Nucleus accumbens (tissue), 56 donors: ENCODE measurements at regions not wholly inside any gene's neighbourhood (a gene's known extent, or its start where the extent isn't known, plus 50 kb on each side); places are given as distances from the start of the nearest gene placed in this dataset.
"Not testable (repeated sequence)": the region's sequence is repeated elsewhere in the genome, so short reads cannot be mapped to it uniquely, and the experiment has no call there.

Experiments used
- DNase-seq, 56 donors: peaks; one replicate each; lab custom pipeline; 2025; lab: John Stamatoyannopoulos, UW

DNA sequence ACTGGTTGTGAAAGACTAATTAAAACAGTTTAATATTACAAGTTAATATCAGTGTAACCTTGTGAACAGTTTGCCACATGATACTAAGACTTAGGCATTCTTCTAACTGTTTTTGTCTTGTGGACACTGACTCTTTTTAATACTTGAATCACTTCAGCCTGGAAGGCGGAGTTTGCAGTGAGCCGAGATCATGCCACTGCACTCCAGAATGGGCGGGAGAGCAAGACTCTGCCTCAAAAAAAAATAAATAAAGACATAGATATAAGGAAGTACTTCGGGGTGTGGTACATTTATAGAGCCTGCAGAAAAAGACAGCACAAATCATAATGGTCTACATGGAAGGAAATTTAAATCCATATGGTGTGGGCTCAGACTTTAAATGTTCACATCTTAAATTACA is 300.4 kb upstream of the NETO1 start:
- DNase-seq = no peak

GRCh38 chr18:73164430-73164829 is 296.6 kb upstream of the NETO1 start:
- DNase-seq = no peak

- DNase-seq = no peak
Measured at GRCh38 chr18:73163236-73163635, 295.4 kb upstream of the NETO1 start.

- DNase-seq = no peak
Measured at GRCh38 chr18:73156117-73156516, 288.3 kb upstream of the NETO1 start.

DNA sequence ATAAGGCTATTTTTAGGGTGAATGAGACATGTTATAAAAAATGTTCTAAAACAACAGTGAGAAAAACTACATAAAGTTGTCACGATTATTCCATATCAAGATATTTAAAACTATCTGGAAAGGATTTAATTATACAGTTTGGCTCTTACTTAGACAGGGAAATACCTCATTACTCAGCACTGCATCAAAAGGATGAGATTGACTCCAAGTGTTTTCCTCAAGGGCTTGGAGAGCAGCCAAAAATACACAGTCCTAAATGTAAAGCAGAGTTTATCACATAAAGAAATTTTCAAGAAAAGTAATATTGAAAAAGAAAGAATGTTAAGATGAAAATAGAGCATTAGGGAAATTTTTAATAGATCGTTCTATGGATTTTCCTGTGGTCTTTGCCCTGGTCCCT is 285.5 kb upstream of the NETO1 start:
- no peak for DNase-seq

- no peak for DNase-seq
Measured at GRCh38 chr18:73151086-73151485, 283.3 kb upstream of the NETO1 start.

DNA sequence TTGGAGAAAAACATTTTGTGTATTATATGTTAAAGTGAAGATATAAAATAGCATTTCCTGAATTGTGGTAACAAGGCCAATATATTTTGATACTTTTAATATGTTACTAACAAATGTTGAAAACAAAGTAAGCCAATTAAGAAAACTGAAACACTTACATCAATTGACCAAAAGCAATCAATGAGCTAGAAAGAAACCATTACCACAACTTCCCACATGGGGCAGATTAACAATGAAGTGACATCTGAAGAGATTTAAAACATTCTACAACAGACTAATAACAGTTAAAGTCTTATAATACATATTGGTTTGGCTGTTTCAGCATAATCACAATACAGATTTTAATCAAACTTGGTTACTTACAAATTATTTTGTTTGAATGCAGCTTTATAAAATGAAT is 282.4 kb upstream of the NETO1 start:
- DNase-seq = no peak

- DNase-seq = no peak
Measured at GRCh38 chr18:73147590-73147989, 279.8 kb upstream of the NETO1 start.

- no peak for DNase-seq
Measured at GRCh38 chr18:73144030-73144429, 276.2 kb upstream of the NETO1 start.

- DNase-seq = no peak
Measured at GRCh38 chr18:73136134-73136533, 268.3 kb upstream of the NETO1 start.

DNA sequence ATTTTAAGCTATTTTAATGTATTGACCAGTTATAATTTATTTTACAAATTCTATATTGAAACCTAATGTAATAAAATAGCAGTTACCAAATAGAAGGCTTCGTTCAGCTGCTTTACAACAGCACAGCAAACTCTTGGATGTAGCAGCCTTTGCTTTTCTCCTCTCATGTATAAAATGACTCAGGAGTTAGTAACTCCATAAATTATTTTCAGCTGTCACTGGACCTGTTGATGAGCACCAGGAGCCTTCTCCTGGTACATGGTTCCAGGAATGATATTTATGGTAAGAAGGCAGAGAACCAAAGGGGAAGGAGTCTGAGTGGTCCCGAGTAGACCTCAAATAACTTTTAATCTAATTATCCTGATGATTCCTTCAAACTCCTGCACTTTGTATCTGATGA is 256.4 kb upstream of the NETO1 start:
- DNase-seq = no peak

GRCh38 chr18:73121207-73121606 is 253.4 kb upstream of the NETO1 start:
- no peak for DNase-seq

DNA sequence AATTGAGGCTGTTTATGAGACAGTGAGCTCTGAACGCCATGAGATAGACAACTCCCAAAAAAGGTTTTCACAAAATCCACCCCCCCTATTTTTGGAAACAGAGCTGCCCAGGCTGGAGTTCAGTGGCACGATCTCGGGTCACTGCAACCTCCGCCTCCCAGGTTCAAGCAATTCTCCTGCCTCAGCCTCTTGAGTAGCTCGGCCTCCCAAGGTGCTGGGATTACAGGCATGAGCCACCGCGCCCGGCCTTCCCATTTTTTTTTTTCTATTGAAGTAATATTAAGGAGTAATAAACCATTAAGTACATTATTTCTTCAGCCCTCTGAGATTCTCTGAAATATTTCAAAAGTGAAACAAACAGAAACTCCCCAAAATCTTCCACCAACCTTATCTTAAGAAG is 252.8 kb upstream of the NETO1 start:
- no peak for DNase-seq

DNA sequence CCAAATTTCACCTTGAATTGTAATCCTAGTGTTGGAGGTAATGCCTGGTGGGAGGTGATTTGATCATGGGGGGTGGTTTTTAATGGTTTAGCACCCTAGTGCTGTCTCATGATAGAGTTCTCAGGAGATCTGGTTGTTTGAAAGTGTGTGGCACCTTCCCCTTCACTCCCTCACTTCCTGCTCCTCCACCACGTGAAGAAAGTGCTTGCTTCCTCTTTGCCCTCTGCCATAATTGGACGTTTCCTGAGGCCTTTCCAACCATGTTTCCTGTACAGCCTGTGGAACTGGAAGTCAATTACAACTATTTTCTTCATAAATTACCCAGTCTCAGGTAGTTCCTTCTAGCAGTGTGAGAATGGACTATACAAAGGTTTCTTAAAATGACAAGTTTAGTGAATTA is 251.8 kb upstream of the NETO1 start:
- DNase-seq = no peak

DNA sequence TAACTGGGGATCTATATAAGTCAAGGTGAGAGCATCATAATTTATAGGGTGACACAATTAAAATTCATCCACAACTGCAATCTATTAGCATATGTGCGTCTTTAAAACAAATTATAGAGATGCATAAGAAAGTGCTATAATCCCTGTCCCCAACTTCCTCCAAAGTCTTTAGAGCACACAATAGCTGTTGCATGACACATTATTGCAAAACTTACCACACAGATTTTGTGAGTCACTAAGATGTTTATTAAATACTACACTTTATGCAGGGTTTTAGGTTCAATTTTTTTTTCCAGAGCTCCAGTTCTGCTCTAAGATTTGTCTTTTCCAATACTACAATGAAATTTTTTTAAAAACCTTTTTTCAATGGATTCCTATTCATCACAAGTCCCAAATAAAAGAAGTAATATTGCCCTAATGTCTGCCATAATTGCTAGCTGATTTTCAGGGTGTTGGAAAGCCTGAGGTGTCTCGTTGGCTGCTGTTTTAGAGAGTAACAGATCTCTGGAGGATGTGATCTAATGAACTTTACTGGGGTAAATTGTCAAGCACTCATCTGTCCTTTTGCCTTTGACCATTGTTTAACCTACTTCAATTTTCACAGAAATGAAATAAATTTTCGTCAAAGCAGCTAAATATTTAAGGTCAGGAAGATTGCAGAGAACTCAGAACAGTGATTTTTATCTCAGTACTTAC is 250.5 kb upstream of the NETO1 start:
- DNase-seq = no peak

GRCh38 chr18:73110307-73110706 is 242.5 kb upstream of the NETO1 start:
- no peak for DNase-seq

DNA sequence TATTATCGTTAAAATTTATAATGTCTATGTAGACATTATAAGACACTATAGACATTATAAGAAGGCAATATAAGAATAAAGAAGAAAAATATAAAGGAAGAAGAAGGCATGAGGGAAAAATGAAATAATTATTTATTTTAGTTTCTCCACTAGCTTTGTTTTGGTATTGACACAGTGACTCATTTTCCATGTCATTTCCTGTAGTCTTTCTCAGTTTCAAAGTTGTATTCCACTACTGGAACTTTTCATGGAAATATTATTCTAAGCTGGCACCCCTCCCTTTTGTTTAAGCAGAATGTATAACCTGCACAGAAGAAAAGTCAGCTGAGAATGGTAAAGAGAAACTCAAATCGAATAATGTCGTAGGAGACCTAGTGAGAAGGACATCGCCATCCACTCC is 234.2 kb upstream of the NETO1 start:
- DNase-seq = no peak

- not testable (repeated sequence) for DNase-seq
Measured at GRCh38 chr18:73101491-73101890, 233.7 kb upstream of the NETO1 start.

DNA sequence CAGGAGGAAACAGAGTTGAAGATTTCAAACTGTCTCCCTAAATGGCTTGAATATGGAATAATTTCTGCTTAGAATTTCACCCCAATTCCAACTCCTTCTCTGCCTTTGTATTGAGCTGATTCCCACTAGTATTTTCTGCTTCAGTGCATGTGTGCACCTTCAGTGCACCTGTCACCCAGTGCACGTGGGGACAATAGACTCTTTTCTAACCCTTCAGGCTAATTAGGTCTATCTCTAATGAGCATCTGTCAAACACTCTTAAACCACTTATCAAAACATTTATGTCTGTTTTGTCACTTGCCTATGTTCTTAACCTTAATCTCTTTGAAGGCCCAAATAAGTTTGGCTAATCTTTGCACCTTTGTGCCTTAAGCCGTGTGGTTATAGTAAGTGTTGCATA is 232.0 kb upstream of the NETO1 start:
- DNase-seq = no peak

- no peak for DNase-seq
Measured at GRCh38 chr18:73093687-73094250, 226.0 kb upstream of the NETO1 start.

DNA sequence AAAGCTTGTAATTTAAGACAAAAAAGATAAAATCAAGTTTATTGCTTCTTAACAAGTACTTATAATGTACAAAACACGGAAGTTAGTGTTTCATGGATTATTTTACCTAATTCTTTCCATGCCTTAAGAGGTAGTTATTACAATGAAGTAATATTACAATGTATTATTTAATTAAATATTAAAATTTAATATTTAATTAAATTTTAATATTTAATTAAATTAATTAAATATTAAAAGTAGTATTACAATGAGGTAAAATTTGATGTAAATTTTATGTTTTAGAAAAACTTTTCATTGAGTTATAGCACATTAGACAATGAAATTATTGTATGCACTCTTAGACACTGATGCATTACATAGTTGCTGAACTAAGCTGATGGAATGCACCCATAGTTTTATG is 220.7 kb upstream of the NETO1 start:
- DNase-seq = no peak

DNA sequence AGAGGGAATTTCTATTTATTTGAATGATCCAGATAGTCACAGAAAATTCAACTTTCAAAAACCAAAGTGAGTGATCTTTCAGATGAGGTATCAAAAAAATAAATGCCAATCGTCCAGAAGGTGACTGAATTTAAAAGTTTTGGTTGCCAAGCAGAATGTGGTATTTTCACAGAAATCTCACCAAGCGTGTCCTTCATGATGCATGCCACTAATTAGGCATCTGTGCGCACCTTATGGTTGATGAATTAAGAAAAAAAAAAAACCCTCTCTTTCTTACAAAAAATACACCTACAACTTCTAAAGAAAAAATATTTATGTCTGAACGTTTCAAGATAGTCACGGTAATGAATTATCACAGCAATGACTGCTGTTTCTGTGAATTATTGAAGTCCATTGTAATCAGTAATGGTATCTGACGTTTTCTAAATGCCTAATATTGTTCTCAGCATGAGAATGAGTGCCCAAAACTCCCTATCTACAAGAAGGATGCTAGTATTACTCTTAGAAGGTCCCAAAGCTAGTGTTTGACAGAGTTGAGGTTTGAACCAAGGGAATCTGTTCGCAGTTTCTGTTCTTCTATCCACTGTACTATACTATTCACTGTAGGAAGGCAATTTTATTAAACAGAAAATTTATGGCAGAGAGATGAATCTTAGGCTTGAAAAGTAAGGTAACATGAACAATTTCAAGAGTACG is 219.6 kb upstream of the NETO1 start:
- DNase-seq = no peak
